ENCODE measurements at regions not wholly inside any gene's neighbourhood (a gene's known extent, or its start where the extent isn't known, plus 50 kb on each side); places are given as distances from the start of the nearest gene placed in this dataset.
"Not testable (repeated sequence)": the region's sequence is repeated elsewhere in the genome, so short reads cannot be mapped to it uniquely, and the experiment has no call there.

- Histone ChIP-seq H3K9me2 (ENCODE audit: insufficient read depth, low read length) (no peaks in the 10 kb centered on the region), H3K27ac (ENCODE audit: low read depth, low read length, poor library complexity, severe bottlenecking) (no peak overlapping the region), H3K4me2 (ENCODE audit: low read length) (no peak overlapping the region), H3K4me1 (ENCODE audit: insufficient read depth, low read length, poor library complexity, severe bottlenecking) (no peaks in the 10 kb centered on the region), H3K4me3 (ENCODE audit: low read depth, low read length, poor library complexity, severe bottlenecking) (no peak overlapping the region), H3K79me2 (ENCODE audit: insufficient read depth, low read depth, low read length) (no peaks in the 10 kb centered on the region), H3K36me3 (ENCODE audit: insufficient read depth, low read length) (no peaks in the 10 kb centered on the region), H3K9me3 (ENCODE audit: low read length) (no peaks in the 10 kb centered on the region), H2AFZ (ENCODE audit: low read length) (no peak overlapping the region), H4K20me1 (ENCODE audit: insufficient read depth, low read length) (no peaks in the 10 kb centered on the region)
- no peak for DNase-seq (ENCODE audit: low spot score)
- intact Hi-C loops (cut with micrococcal nuclease; ENCODE audit: unreplicated experiment), result no loop called here
- no peak for TF ChIP-seq EZH2phosphoT487 (IDR thresholded peaks at IDR 0.05; ENCODE audit: borderline replicate concordance, low read depth, low read length)
- TF ChIP-seq, protein P1, sequence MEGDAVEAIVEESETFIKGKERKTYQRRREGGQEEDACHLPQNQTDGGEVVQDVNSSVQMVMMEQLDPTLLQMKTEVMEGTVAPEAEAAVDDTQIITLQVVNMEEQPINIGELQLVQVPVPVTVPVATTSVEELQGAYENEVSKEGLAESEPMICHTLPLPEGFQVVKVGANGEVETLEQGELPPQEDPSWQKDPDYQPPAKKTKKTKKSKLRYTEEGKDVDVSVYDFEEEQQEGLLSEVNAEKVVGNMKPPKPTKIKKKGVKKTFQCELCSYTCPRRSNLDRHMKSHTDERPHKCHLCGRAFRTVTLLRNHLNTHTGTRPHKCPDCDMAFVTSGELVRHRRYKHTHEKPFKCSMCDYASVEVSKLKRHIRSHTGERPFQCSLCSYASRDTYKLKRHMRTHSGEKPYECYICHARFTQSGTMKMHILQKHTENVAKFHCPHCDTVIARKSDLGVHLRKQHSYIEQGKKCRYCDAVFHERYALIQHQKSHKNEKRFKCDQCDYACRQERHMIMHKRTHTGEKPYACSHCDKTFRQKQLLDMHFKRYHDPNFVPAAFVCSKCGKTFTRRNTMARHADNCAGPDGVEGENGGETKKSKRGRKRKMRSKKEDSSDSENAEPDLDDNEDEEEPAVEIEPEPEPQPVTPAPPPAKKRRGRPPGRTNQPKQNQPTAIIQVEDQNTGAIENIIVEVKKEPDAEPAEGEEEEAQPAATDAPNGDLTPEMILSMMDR (conservative IDR thresholded peaks at IDR 0.05; ENCODE audit: low read length), result no peak
- BruUV-seq (replicated peaks), result no TSS peak
- ChIA-PET POLR2A (no interaction called here), CTCF (ENCODE audit: unreplicated experiment) (no interaction called here)
Measured at GRCh38 chr12:38163442-38163801, 153.2 kb upstream of the ALG10B start.

DNA sequence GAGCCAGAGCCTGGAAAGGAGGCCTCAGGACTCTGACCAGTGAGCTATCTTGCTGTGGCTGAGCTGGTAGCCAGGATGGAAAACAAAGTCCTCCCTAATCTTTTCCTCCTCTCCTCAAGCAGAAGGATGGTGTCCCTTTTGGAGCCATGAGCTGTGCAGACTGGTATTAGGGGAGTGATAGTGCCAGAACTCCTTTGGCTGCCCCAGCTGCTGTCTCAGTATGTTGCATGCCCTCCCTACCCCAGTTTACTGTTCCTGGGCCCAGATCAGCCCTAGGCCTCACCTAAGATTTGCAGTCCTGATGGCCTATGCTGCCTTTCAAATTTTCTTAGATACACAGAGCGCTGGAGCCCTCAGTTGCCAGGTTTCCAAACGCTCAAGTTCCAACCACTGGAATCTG is 150.3 kb upstream of the ALG10B start:
- Histone ChIP-seq H3K4me1 (ENCODE audit: insufficient read depth, low read length, poor library complexity, severe bottlenecking) (no peaks in the 10 kb centered on the region), H3K4me3 (ENCODE audit: low read depth, low read length, poor library complexity, severe bottlenecking) (no peak overlapping the region), H3K36me3 (ENCODE audit: insufficient read depth, low read length) (no peaks in the 10 kb centered on the region), H4K20me1 (ENCODE audit: insufficient read depth, low read length) (no peaks in the 10 kb centered on the region), H3K27ac (ENCODE audit: low read depth, low read length, poor library complexity, severe bottlenecking) (no peak overlapping the region), H2AFZ (ENCODE audit: low read length) (no peak overlapping the region), H3K79me2 (ENCODE audit: insufficient read depth, low read depth, low read length) (no peaks in the 10 kb centered on the region), H3K9me3 (ENCODE audit: low read length) (no peaks in the 10 kb centered on the region), H3K9me2 (ENCODE audit: insufficient read depth, low read length) (no peaks in the 10 kb centered on the region), H3K4me2 (ENCODE audit: low read length) (no peak overlapping the region)
- intact Hi-C loops (cut with micrococcal nuclease; ENCODE audit: unreplicated experiment), result no loop called here
- ChIA-PET POLR2A (no interaction called here), CTCF (ENCODE audit: unreplicated experiment) (no interaction called here)
- no peak for DNase-seq (ENCODE audit: low spot score)
- no peak for TF ChIP-seq EZH2phosphoT487 (IDR thresholded peaks at IDR 0.05; ENCODE audit: borderline replicate concordance, low read depth, low read length)
- TF ChIP-seq, protein P1 (conservative IDR thresholded peaks at IDR 0.05; ENCODE audit: low read length), result no peak
- no TSS peak for BruUV-seq (replicated peaks)

GRCh38 chr12:38175538-38175937 is 141.0 kb upstream of the ALG10B start:
- H3K4me3 ChIP-seq (ENCODE audit: low read depth, low read length, poor library complexity, severe bottlenecking), result no peak overlapping the region
- BruUV-seq (replicated peaks), result no TSS peak
- no peaks in the 10 kb centered on the region for H3K9me3 ChIP-seq (ENCODE audit: low read length)
- no peaks in the 10 kb centered on the region for H3K79me2 ChIP-seq (ENCODE audit: insufficient read depth, low read depth, low read length)
- no peaks in the 10 kb centered on the region for H3K4me1 ChIP-seq (ENCODE audit: insufficient read depth, low read length, poor library complexity, severe bottlenecking)
- intact Hi-C loops (cut with micrococcal nuclease; ENCODE audit: unreplicated experiment), result no loop called here
- no peaks in the 10 kb centered on the region for H3K36me3 ChIP-seq (ENCODE audit: insufficient read depth, low read length)
- no peak for DNase-seq (ENCODE audit: low spot score)
- TF ChIP-seq EZH2phosphoT487 (IDR thresholded peaks at IDR 0.05; ENCODE audit: borderline replicate concordance, low read depth, low read length), result no peak
- TF ChIP-seq, protein P1 (conservative IDR thresholded peaks at IDR 0.05; ENCODE audit: low read length), result no peak
- H4K20me1 ChIP-seq (ENCODE audit: insufficient read depth, low read length), result no peaks in the 10 kb centered on the region
- H2AFZ ChIP-seq (ENCODE audit: low read length), result no peak overlapping the region
- no peak overlapping the region for H3K27ac ChIP-seq (ENCODE audit: low read depth, low read length, poor library complexity, severe bottlenecking)
- POLR2A ChIA-PET, result no interaction called here
- CTCF ChIA-PET (ENCODE audit: unreplicated experiment), result no interaction called here
- no peaks in the 10 kb centered on the region for H3K9me2 ChIP-seq (ENCODE audit: insufficient read depth, low read length)
- no peak overlapping the region for H3K4me2 ChIP-seq (ENCODE audit: low read length)

- H3K79me2 ChIP-seq (ENCODE audit: insufficient read depth, low read depth, low read length); H3K9me2 ChIP-seq (ENCODE audit: insufficient read depth, low read length); H3K36me3 ChIP-seq (ENCODE audit: insufficient read depth, low read length); H3K27ac ChIP-seq (ENCODE audit: low read depth, low read length, poor library complexity, severe bottlenecking); H2AFZ ChIP-seq (ENCODE audit: low read length); H3K9me3 ChIP-seq (ENCODE audit: low read length); H3K4me2 ChIP-seq (ENCODE audit: low read length); DNase-seq (ENCODE audit: low spot score); CTCF ChIA-PET (ENCODE audit: unreplicated experiment); POLR2A ChIA-PET; H4K20me1 ChIP-seq (ENCODE audit: insufficient read depth, low read length); H3K4me1 ChIP-seq (ENCODE audit: insufficient read depth, low read length, poor library complexity, severe bottlenecking); intact Hi-C loops (cut with micrococcal nuclease; ENCODE audit: unreplicated experiment); BruUV-seq (replicated peaks); H3K4me3 ChIP-seq (ENCODE audit: low read depth, low read length, poor library complexity, severe bottlenecking): not testable (repeated sequence)
Measured at GRCh38 chr12:38183617-38184016, 133.0 kb upstream of the ALG10B start.

DNA sequence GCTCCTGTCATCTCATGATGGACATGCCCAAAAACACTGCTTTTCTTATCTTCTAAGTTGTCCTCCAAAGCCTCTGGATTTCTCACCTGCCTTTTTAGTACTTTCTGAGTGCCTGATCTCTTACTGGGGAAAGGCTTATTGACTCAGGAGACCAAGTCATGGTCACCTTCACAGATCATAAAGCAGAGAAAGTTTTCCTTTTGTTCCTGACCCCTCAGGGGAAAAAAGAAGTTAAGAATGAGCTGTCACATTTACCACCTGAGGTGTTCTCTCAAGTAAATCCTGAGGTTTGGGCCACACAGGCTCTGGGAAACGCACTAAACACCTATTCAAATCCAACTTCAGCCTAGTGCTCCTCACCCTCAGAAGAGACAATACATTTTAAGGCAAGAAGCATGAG is 119.3 kb upstream of the ALG10B start:
- H3K79me2 ChIP-seq (ENCODE audit: insufficient read depth, low read depth, low read length); POLR2A ChIA-PET; H3K27ac ChIP-seq (ENCODE audit: low read depth, low read length, poor library complexity, severe bottlenecking); BruUV-seq (replicated peaks); H2AFZ ChIP-seq (ENCODE audit: low read length); H3K4me1 ChIP-seq (ENCODE audit: insufficient read depth, low read length, poor library complexity, severe bottlenecking); DNase-seq (ENCODE audit: low spot score); H3K36me3 ChIP-seq (ENCODE audit: insufficient read depth, low read length); CTCF ChIA-PET (ENCODE audit: unreplicated experiment); H4K20me1 ChIP-seq (ENCODE audit: insufficient read depth, low read length); H3K4me3 ChIP-seq (ENCODE audit: low read depth, low read length, poor library complexity, severe bottlenecking); H3K4me2 ChIP-seq (ENCODE audit: low read length); H3K9me3 ChIP-seq (ENCODE audit: low read length); intact Hi-C loops (cut with micrococcal nuclease; ENCODE audit: unreplicated experiment); H3K9me2 ChIP-seq (ENCODE audit: insufficient read depth, low read length): not testable (repeated sequence)
